HepG2 (cell line): ENCODE measurements at regions not wholly inside any gene's neighbourhood (a gene's known extent, or its start where the extent isn't known, plus 50 kb on each side); places are given as distances from the start of the nearest gene placed in this dataset.

Experiments
- ATAC-seq: fragments of 200-7000 bp; cut with Tn5 transposase; 3 replicates; pipeline ENCODE4 v1.9.1; 2020; ENCODE audit warnings: mild to moderate bottlenecking, moderate library complexity
- BruUV-seq: library from RNA; stranded (reverse); fragments of 400-500 nt; replicated peaks from 2 replicates; lab custom pipeline; 2021; lab: Mats Ljungman, UMichigan
- CTCF ChIA-PET: fragments of 300-600 bp; formaldehyde crosslinking; extraction: SDS; loops from one replicate; lab custom pipeline; 2021; ENCODE audit warnings: low total read pairs, inconsistent platforms, low intra/inter-chr PET ratio; lab: Yijun Ruan, JAX
- POLR2A ChIA-PET: fragments of 350-600 bp; sonication (Branson Sonifier 250); formaldehyde crosslinking; loops from one replicate; lab custom pipeline; 2020; ENCODE audit warnings: antibody characterized with exemption, inconsistent platforms; lab: Yijun Ruan, JAX
- DNase-seq: peaks from one replicate; pipeline ENCODE4 v3.0.0-alpha.2; 2015; ENCODE audit warnings: low spot score
- FAIRE-seq: peaks from 3 replicates; lab custom pipeline; 2011; peaks lifted over from hg19 to GRCh38; lab: Jason Lieb, UNC
- H2AFZ ChIP-seq: one replicate; pipeline ENCODE4 v1.6.1; 2011; ENCODE audit warnings: low read length, inconsistent platforms
- H3K27ac ChIP-seq: fragments of 300-600 bp; 3 replicates; pipeline ENCODE4 v1.8.0; 2011; ENCODE audit warnings: mixed run types, mild to moderate bottlenecking, mixed read lengths, low read length, inconsistent platforms; ENCODE audit not compliant: insufficient read depth; ENCODE audit errors: extremely low read length
- H3K27me3 ChIP-seq, 2 experiments: fragments of 200-600 bp in 1 of 2; 2 replicates in 1 of 2; 3 replicates in 1 of 2; pipeline versions ENCODE4 v1.6.0 to v1.8.0; 2011; ENCODE audit warnings: low read length in 2 of 2, mild to moderate bottlenecking in 2 of 2, moderate library complexity in 2 of 2, inconsistent platforms in 1 of 2; ENCODE audit not compliant: insufficient read depth in 2 of 2, control insufficient read depth in 1 of 2
- H3K36me3 ChIP-seq, 2 experiments: fragments of 200-600 bp in 1 of 2; replicated peaks in 1 of 2; 2 replicates in 1 of 2; 3 replicates in 1 of 2; pipeline versions ENCODE4 v1.5.1 to v1.8.0; 2011; ENCODE audit warnings: low read length in 2 of 2, inconsistent platforms in 1 of 2; ENCODE audit not compliant: insufficient read depth in 2 of 2, control insufficient read depth in 1 of 2
- H3K4me1 ChIP-seq: 2 replicates; pipeline ENCODE4 v1.5.1; 2012; ENCODE audit warnings: low read length, inconsistent platforms; ENCODE audit not compliant: insufficient read depth
- H3K4me2 ChIP-seq: 2 replicates; pipeline ENCODE4 v1.6.0; 2011; ENCODE audit warnings: low read depth, low read length, inconsistent platforms
- H3K4me3 ChIP-seq, 3 experiments: fragments of 200-600 bp in 1 of 3; sonication (generic), shearing (Covaris generic) in 1 of 3; replicated peaks in 1 of 3; 2 replicates each; pipeline ENCODE4 v1.5.1; 2011 to 2016; ENCODE audit warnings: low read length in 3 of 3, inconsistent platforms in 2 of 3, low read depth in 2 of 3, mild to moderate bottlenecking in 2 of 3, control low read depth in 1 of 3, mixed read lengths in 1 of 3; ENCODE audit not compliant: insufficient read depth in 1 of 3
- H3K79me2 ChIP-seq: one replicate; pipeline ENCODE4 v1.6.1; 2011; ENCODE audit warnings: low read length, inconsistent platforms; ENCODE audit not compliant: insufficient read depth
- H3K9ac ChIP-seq: 2 replicates; pipeline ENCODE4 v1.6.0; 2011; ENCODE audit warnings: mild to moderate bottlenecking, low read depth, low read length, inconsistent platforms; ENCODE audit not compliant: insufficient read depth
- H3K9me3 ChIP-seq: 2 replicates; pipeline ENCODE4 v1.5.1; 2012; ENCODE audit warnings: mild to moderate bottlenecking, low read length
- H4K20me1 ChIP-seq: 2 replicates; pipeline ENCODE4 v1.6.0; 2011; ENCODE audit warnings: inconsistent platforms, mild to moderate bottlenecking, low read length, moderate library complexity; ENCODE audit not compliant: insufficient read depth
- ELF3 ChIP-seq: IDR thresholded peaks from 2 replicates; pipeline ENCODE4 v1.6.1; 2016; ENCODE audit warnings: missing genetic modification reagents, missing compliant biosample characterization
- KDM5B ChIP-seq: sonication (generic); formaldehyde crosslinking; IDR thresholded peaks from 2 replicates; pipeline ENCODE4 v1.4.0; 2020; ENCODE audit warnings: missing genetic modification reagents, mild to moderate bottlenecking, borderline replicate concordance
- KMT2A ChIP-seq: sonication (generic); formaldehyde crosslinking; IDR thresholded peaks from 2 replicates; pipeline ENCODE4 v1.4.0; 2020; ENCODE audit warnings: missing genetic modification reagents
- MTA1 ChIP-seq: sonication (generic); formaldehyde crosslinking; IDR thresholded peaks from 2 replicates; pipeline ENCODE4 v1.4.0; 2020; ENCODE audit warnings: missing genetic modification reagents, mild to moderate bottlenecking, borderline replicate concordance
- PAX8 ChIP-seq: sonication (generic); formaldehyde crosslinking; IDR thresholded peaks from 2 replicates; pipeline ENCODE4 v1.8.0; 2022; ENCODE audit warnings: mild to moderate bottlenecking, missing genetic modification reagents, borderline replicate concordance
- ZNF616 ChIP-seq: sonication (generic); formaldehyde crosslinking; IDR thresholded peaks from 2 replicates; pipeline ENCODE4 v1.5.0; 2020; ENCODE audit warnings: low read depth, mild to moderate bottlenecking, missing genetic modification reagents
- ZNF746 ChIP-seq: sonication (generic); formaldehyde crosslinking; IDR thresholded peaks from 2 replicates; pipeline ENCODE4 v1.8.0; 2022; ENCODE audit warnings: mild to moderate bottlenecking, missing genetic modification reagents
- WGBS: methylation state at CpG from one replicate; pipeline ENCODE4 v1.1.6; 2017; ENCODE audit warnings: low lambda C conversion rate; 5-methylcytosine and 5-hydroxymethylcytosine counted together
- in situ Hi-C: cut with HindIII; loops from 2 replicates; pipeline ENCODE4 v1.10.0; 2017; ENCODE audit warnings: low pct_unique_long_range_greater_than_20kb; ENCODE audit not compliant: extremely low pct_ligation_motif_present
- intact Hi-C: fragments of 100-400 bp; cut with micrococcal nuclease; formaldehyde crosslinking; loops from one replicate; pipeline ENCODE4 v1.10.0; 2022; ENCODE audit not compliant: unreplicated experiment
- TF ChIP-seq, protein P1 (sequence below): IDR thresholded peaks from 2 replicates; pipeline ENCODE4 v1.6.1; 2016; ENCODE audit warnings: control low read depth
- TF ChIP-seq, protein P2 (sequence below): sonication (generic); formaldehyde crosslinking; IDR thresholded peaks from 2 replicates; pipeline ENCODE4 v1.4.0; 2020; ENCODE audit warnings: mild to moderate bottlenecking, missing genetic modification reagents

DNA sequence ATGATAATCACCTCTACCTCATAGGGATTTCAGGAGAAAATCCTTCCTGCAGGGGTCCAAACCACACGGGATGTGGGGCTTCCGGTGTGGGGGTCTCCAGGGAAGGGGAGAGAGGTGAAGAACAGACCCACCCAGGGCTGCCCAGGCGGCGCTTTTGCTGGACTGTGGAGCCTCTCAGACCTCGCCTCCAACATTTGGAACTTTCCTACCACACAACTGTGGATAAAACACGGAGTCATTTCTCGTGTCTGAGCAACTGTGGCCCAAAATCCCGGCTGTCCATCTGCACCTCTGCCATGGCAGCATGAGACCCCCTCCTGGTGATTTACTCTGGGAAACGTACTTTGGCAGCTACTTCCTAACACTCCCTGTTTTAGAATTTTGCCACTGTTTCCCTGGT lies 307.8 kb upstream of the IRX4 start:
- Histone ChIP-seq H3K9me3 (peaks cover 9% of the 10 kb centered on the region; the same call in 1 of the 2 replicates), H4K20me1 (no peaks in the 10 kb centered on the region), H3K4me2 (no peak overlapping the region), H3K4me3 (no peak overlapping the region), H3K36me3 (no peaks in the 10 kb centered on the region), H3K79me2 (no peaks in the 10 kb centered on the region), H3K9ac (no peak overlapping the region), H3K27ac (no peak overlapping the region), H2AFZ (no peak overlapping the region), H3K27me3 (peaks cover 2 to 24% of the 10 kb centered on the region in 2 experiments; a peak in 3 of 5 replicates), H3K4me1 (no peaks in the 10 kb centered on the region)
- in situ Hi-C loops = no loop called here
- ChIA-PET POLR2A (no interaction called here), CTCF (no interaction called here)
- intact Hi-C loops = no loop called here
- no peak for TF ChIP-seq ELF3 (CRISPR knock-in tag)
- TF ChIP-seq ZNF616 = no peak
- TF ChIP-seq, protein P1, sequence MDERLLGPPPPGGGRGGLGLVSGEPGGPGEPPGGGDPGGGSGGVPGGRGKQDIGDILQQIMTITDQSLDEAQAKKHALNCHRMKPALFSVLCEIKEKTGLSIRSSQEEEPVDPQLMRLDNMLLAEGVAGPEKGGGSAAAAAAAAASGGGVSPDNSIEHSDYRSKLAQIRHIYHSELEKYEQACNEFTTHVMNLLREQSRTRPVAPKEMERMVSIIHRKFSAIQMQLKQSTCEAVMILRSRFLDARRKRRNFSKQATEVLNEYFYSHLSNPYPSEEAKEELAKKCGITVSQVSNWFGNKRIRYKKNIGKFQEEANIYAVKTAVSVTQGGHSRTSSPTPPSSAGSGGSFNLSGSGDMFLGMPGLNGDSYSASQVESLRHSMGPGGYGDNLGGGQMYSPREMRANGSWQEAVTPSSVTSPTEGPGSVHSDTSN (CRISPR knock-in tag) = no peak
- TF ChIP-seq KDM5B = no peak
- no peak for TF ChIP-seq KMT2A (CRISPR knock-in tag)
- TF ChIP-seq MTA1 (CRISPR knock-in tag) = no peak
- no peak for TF ChIP-seq PAX8 (CRISPR knock-in tag)
- no peak for TF ChIP-seq ZNF746 (CRISPR knock-in tag)
- no peak for DNase-seq
- no peak for ATAC-seq
- no TSS peak for BruUV-seq
- 3% methylated on average over 4 of the region's 9 CpGs for WGBS
- FAIRE-seq = no peak

DNA sequence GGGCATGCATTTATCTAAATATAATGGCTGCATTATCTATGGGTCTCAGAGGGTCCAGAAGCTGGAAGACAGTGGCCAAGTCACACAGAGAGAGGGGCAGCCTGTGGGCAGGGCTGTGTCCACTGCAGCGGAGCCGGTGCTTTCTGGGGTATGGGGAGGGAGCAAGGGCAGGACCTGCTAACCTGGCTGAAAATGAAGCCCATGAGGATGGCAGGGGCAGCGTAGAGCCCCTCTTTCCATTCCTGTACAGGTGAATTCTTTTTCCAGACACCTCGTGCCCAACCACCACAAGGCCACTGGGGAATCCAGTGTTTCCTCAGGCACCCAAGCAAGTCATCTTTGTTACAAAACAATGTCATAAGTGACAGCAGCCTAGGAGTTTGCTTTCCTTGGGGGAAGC lies 305.9 kb upstream of the IRX4 start:
- no peaks in the 10 kb centered on the region for H3K36me3 ChIP-seq
- no peak overlapping the region for H3K27ac ChIP-seq
- H3K4me3 ChIP-seq = no peak overlapping the region
- TF ChIP-seq, protein P2, sequence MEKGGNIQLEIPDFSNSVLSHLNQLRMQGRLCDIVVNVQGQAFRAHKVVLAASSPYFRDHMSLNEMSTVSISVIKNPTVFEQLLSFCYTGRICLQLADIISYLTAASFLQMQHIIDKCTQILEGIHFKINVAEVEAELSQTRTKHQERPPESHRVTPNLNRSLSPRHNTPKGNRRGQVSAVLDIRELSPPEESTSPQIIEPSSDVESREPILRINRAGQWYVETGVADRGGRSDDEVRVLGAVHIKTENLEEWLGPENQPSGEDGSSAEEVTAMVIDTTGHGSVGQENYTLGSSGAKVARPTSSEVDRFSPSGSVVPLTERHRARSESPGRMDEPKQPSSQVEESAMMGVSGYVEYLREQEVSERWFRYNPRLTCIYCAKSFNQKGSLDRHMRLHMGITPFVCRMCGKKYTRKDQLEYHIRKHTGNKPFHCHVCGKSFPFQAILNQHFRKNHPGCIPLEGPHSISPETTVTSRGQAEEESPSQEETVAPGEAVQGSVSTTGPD (CRISPR knock-in tag) = no peak
- H3K9me3 ChIP-seq = no peaks in the 10 kb centered on the region
- in situ Hi-C loops (no loop called here), intact Hi-C loops (no loop called here)
- H3K79me2 ChIP-seq = no peaks in the 10 kb centered on the region
- H3K27me3 ChIP-seq = peaks cover 4 to 38% of the 10 kb centered on the region in 2 experiments; a peak in 3 of 5 replicates
- ChIA-PET CTCF (no interaction called here), POLR2A (no interaction called here)
- FAIRE-seq (no peak), ATAC-seq (no peak), DNase-seq (no peak)
- H2AFZ ChIP-seq = no peak overlapping the region
- no TSS peak for BruUV-seq
- H3K4me2 ChIP-seq = no peak overlapping the region
- H3K9ac ChIP-seq = no peak overlapping the region
- H3K4me1 ChIP-seq = no peaks in the 10 kb centered on the region
- H4K20me1 ChIP-seq = no peaks in the 10 kb centered on the region
- 83% methylated on average over 2 of the region's 4 CpGs for WGBS
